GM12878 (cell line): ENCODE measurements at regions not wholly inside any gene's neighbourhood (a gene's known extent, or its start where the extent isn't known, plus 50 kb on each side); places are given as distances from the start of the nearest gene placed in this dataset.

ENCODE experiments used
- ATAC-seq: fragments of 200-7000 bp; cut with Tn5 transposase; 3 replicates; pipeline ENCODE4 v1.9.1; 2020; ENCODE audit warnings: mild to moderate bottlenecking, moderate library complexity
- BruUV-seq: library from RNA; stranded (reverse); fragments of 400-500 nt; replicated peaks from 2 replicates; lab custom pipeline; 2021; lab: Mats Ljungman, UMichigan
- CTCF ChIA-PET: fragments of 300-600 bp; sonication (Branson Sonifier 250); formaldehyde crosslinking; extraction: SDS; loops from one replicate; lab custom pipeline; 2021; ENCODE audit warnings: inconsistent platforms; lab: Yijun Ruan, JAX
- POLR2A ChIA-PET: fragments of 350-600 bp; formaldehyde crosslinking; extraction: SDS; loops from one replicate; lab custom pipeline; 2021; ENCODE audit warnings: inconsistent platforms; lab: Charles Lee
- RAD21 ChIA-PET: fragments of 300-600 bp; sonication (Branson Sonifier 250); formaldehyde crosslinking; loops from one replicate; lab custom pipeline; 2023; ENCODE audit warnings: antibody characterized with exemption; ENCODE audit not compliant: unreplicated experiment; lab: Charles Lee
- SMC1A ChIA-PET: fragments of 300-600 bp; sonication (Branson Sonifier 250); formaldehyde crosslinking; loops from one replicate; lab custom pipeline; 2023; ENCODE audit not compliant: unreplicated experiment, uncharacterized antibody; lab: Charles Lee
- DNase-seq: peaks from one replicate; pipeline ENCODE4 v3.0.0-alpha.2; 2011; ENCODE audit warnings: low read depth, low spot score
- FAIRE-seq: peaks from 3 replicates; lab custom pipeline; 2011; peaks lifted over from hg19 to GRCh38; lab: Jason Lieb, UNC
- H2AFZ ChIP-seq: 2 replicates; pipeline ENCODE4 v1.6.0; 2011; ENCODE audit warnings: low read depth, low read length, control low read depth; ENCODE audit not compliant: control insufficient read depth
- H3K27ac ChIP-seq: 2 replicates; pipeline ENCODE4 v1.5.1; 2011; ENCODE audit warnings: control low read depth; ENCODE audit not compliant: control insufficient read depth, insufficient read depth
- H3K27me3 ChIP-seq, 2 experiments: replicated peaks in 1 of 2; 2 replicates each; pipeline versions ENCODE4 v1.6.0 to v1.6.1; 2011; ENCODE audit warnings: low read length in 1 of 2; ENCODE audit not compliant: control insufficient read depth in 2 of 2, insufficient read depth in 2 of 2
- H3K36me3 ChIP-seq, 2 experiments: 2 replicates each; pipeline ENCODE4 v1.5.1; 2011; ENCODE audit warnings: low read length in 1 of 2; ENCODE audit not compliant: control insufficient read depth in 2 of 2, insufficient read depth in 2 of 2
- H3K4me1 ChIP-seq: 2 replicates; pipeline ENCODE4 v1.6.1; 2011; ENCODE audit warnings: mild to moderate bottlenecking, low read length, moderate library complexity, mixed read lengths; ENCODE audit not compliant: control insufficient read depth, insufficient read depth
- H3K4me2 ChIP-seq: 2 replicates; pipeline ENCODE4 v1.6.0; 2011; ENCODE audit warnings: control low read depth; ENCODE audit not compliant: control insufficient read depth, insufficient read depth
- H3K4me3 ChIP-seq: fragments of 200-600 bp; sonication (generic); 2 replicates; pipeline ENCODE4 v1.5.1; 2016
- H3K79me2 ChIP-seq: 2 replicates; pipeline ENCODE4 v1.6.0; 2011; ENCODE audit warnings: low read length; ENCODE audit not compliant: control insufficient read depth, insufficient read depth
- H3K9ac ChIP-seq: 2 replicates; pipeline ENCODE4 v1.8.0; 2011; ENCODE audit warnings: low read length, control low read depth, mixed read lengths; ENCODE audit not compliant: control insufficient read depth, insufficient read depth
- H3K9me3 ChIP-seq: replicated peaks from 3 replicates; pipeline ENCODE4 v1.5.1; 2011; ENCODE audit warnings: mild to moderate bottlenecking, low read length; ENCODE audit not compliant: control insufficient read depth, insufficient read depth
- H4K20me1 ChIP-seq: 2 replicates; pipeline ENCODE4 v1.6.0; 2011; ENCODE audit not compliant: control insufficient read depth, insufficient read depth
- BHLHE40 ChIP-seq, 2 experiments: fragments of 450-650 bp in 1 of 2; IDR thresholded peaks; 2 replicates each; pipeline ENCODE4 v1.6.1; 2011 to 2017; ENCODE audit warnings: low read depth in 2 of 2, borderline replicate concordance in 1 of 2, improper control_type of control experiment in 1 of 2, low read length in 1 of 2, mild to moderate bottlenecking in 1 of 2
- CBFB ChIP-seq: IDR thresholded peaks from 2 replicates; pipeline ENCODE4 v1.6.1; 2016; ENCODE audit warnings: antibody characterized with exemption, low read depth
- CHD1 ChIP-seq: IDR thresholded peaks from 2 replicates; pipeline ENCODE4 v1.6.1; 2012; ENCODE audit warnings: low read depth, low read length, improper control_type of control experiment
- E2F8 ChIP-seq: fragments of 450-650 bp; IDR thresholded peaks from 2 replicates; pipeline ENCODE4 v1.6.1; 2018; ENCODE audit warnings: mild to moderate bottlenecking, low read depth, moderate library complexity; ENCODE audit not compliant: partially characterized antibody
- GATAD2B ChIP-seq: fragments of 450-650 bp; conservative IDR thresholded peaks from 2 replicates; pipeline ENCODE4 v1.6.1; 2017; ENCODE audit warnings: low read depth, mild to moderate bottlenecking, moderate library complexity
- MAX ChIP-seq: IDR thresholded peaks from 2 replicates; pipeline ENCODE4 v1.6.1; 2012; ENCODE audit warnings: low read depth, low read length, improper control_type of control experiment
- MYB ChIP-seq: fragments of 150-350 bp; IDR thresholded peaks from 2 replicates; pipeline ENCODE4 v1.6.1; 2014; ENCODE audit warnings: mild to moderate bottlenecking, low read depth, low read length, borderline replicate concordance
- NFIC ChIP-seq: IDR thresholded peaks from 2 replicates; pipeline ENCODE4 v1.6.1; 2012; ENCODE audit warnings: low read depth, mild to moderate bottlenecking, inconsistent platforms, low read length, moderate library complexity
- PAX5 ChIP-seq: IDR thresholded peaks from 2 replicates; pipeline ENCODE4 v1.6.1; 2011; ENCODE audit warnings: low read depth, low read length, borderline replicate concordance
- POLR2AphosphoS2 ChIP-seq: IDR thresholded peaks from 2 replicates; pipeline ENCODE4 v1.6.1; 2011; ENCODE audit warnings: low read depth, mild to moderate bottlenecking, low read length, improper control_type of control experiment, moderate library complexity
- TARDBP ChIP-seq: IDR thresholded peaks from 2 replicates; pipeline ENCODE4 v1.6.1; 2016; ENCODE audit warnings: borderline replicate concordance
- TCF12 ChIP-seq: IDR thresholded peaks from 2 replicates; pipeline ENCODE4 v1.6.1; 2011; ENCODE audit warnings: low read depth, mild to moderate bottlenecking, low read length
- ZNF207 ChIP-seq: fragments of 450-650 bp; IDR thresholded peaks from 2 replicates; pipeline ENCODE4 v1.6.1; 2014; ENCODE audit warnings: antibody characterized with exemption, mild to moderate bottlenecking, borderline replicate concordance
- ZSCAN29 ChIP-seq: fragments of 450-650 bp; IDR thresholded peaks from 2 replicates; pipeline ENCODE4 v1.6.1; 2017; ENCODE audit warnings: mild to moderate bottlenecking, moderate library complexity
- WGBS: methylation state at CpG from one replicate; pipeline ENCODE4 v1.1.6; 2016; ENCODE audit warnings: low lambda C conversion rate; ENCODE audit not compliant: insufficient replicate concordance, insufficient coverage; ENCODE audit errors: missing lambda C conversion rate; 5-methylcytosine and 5-hydroxymethylcytosine counted together
- in situ Hi-C: fragments of 300-500 bp; cut with MboI; formaldehyde crosslinking; loops from 9 replicates; pipeline ENCODE4 v1.14.3; 2018; ENCODE audit warnings: mixed read lengths
- intact Hi-C: fragments of 100-400 bp; cut with micrococcal nuclease; formaldehyde crosslinking; loops from one replicate; pipeline ENCODE4 v1.14.2; 2022; ENCODE audit not compliant: unreplicated experiment
- TF ChIP-seq, protein P1 (sequence below): fragments of 450-650 bp; IDR thresholded peaks from 2 replicates; pipeline ENCODE4 v1.6.1; 2017; ENCODE audit warnings: borderline replicate concordance
- TF ChIP-seq, protein P2 (sequence below): IDR thresholded peaks from 2 replicates; pipeline ENCODE4 v1.6.1; 2011; ENCODE audit warnings: low read depth, low read length, improper control_type of control experiment, borderline replicate concordance

- TF ChIP-seq, protein P1, sequence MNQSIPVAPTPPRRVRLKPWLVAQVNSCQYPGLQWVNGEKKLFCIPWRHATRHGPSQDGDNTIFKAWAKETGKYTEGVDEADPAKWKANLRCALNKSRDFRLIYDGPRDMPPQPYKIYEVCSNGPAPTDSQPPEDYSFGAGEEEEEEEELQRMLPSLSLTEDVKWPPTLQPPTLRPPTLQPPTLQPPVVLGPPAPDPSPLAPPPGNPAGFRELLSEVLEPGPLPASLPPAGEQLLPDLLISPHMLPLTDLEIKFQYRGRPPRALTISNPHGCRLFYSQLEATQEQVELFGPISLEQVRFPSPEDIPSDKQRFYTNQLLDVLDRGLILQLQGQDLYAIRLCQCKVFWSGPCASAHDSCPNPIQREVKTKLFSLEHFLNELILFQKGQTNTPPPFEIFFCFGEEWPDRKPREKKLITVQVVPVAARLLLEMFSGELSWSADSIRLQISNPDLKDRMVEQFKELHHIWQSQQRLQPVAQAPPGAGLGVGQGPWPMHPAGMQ = no peak
- TF ChIP-seq TARDBP (no peak), CHD1 (no peak), POLR2AphosphoS2 (no peak), GATAD2B (no peak), NFIC (no peak)
These were observed 440.0 kb downstream of the ZNF516 start (continued) for GRCh38 chr18:76055025-76055424.

DNA sequence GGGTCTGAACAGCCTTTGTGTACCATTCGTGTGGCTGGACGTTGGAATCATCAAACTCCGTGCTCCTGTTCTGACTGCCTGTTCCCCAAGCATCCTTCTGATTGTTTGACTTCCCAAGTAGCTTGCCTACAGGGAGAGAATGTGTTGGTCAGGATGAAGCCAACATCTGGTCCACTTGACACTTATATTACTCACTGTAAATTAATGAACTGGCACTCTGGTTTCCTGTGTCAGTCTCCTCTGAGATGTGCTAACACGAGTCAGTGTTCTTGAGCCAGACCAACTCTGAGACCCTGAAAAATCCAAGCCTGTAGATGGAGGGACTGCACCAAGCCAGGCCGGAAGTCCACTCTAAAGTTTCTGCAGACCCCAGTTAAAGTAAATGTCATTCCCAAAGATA is 440.9 kb downstream of the ZNF516 start:
- DNase-seq = no peak
- in situ Hi-C loops (no loop called here), intact Hi-C loops (no loop called here)
- no peak overlapping the region for H3K27ac ChIP-seq
- ChIA-PET CTCF (no interaction called here), RAD21 (no interaction called here), SMC1A (no interaction called here), POLR2A (no interaction called here)
- no peaks in the 10 kb centered on the region for H3K9me3 ChIP-seq
- WGBS = 0% methylated on average over 5 of the region's 5 CpGs
- no peak for TF ChIP-seq E2F8
- TF ChIP-seq ZNF207 = no peak
- TF ChIP-seq CBFB = no peak
- TF ChIP-seq PAX5 = no peak
- TF ChIP-seq ZSCAN29 = no peak
- TF ChIP-seq, protein P2, sequence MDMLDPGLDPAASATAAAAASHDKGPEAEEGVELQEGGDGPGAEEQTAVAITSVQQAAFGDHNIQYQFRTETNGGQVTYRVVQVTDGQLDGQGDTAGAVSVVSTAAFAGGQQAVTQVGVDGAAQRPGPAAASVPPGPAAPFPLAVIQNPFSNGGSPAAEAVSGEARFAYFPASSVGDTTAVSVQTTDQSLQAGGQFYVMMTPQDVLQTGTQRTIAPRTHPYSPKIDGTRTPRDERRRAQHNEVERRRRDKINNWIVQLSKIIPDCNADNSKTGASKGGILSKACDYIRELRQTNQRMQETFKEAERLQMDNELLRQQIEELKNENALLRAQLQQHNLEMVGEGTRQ = no peak
- TF ChIP-seq MAX = no peak
- no peak for TF ChIP-seq BHLHE40 (IDR thresholded peaks at IDR 0.05; ENCODE audit: borderline replicate concordance in 1 of 2, low read depth in 2 of 2, low read length in 1 of 2)
- TF ChIP-seq TCF12 = no peak
- no peak for TF ChIP-seq MYB
- no peaks in the 10 kb centered on the region for H3K79me2 ChIP-seq
- no peaks in the 10 kb centered on the region for H3K27me3 ChIP-seq
- no peak overlapping the region for H2AFZ ChIP-seq
- no peaks in the 10 kb centered on the region for H3K36me3 ChIP-seq
- no peak overlapping the region for H3K4me3 ChIP-seq
- BruUV-seq = no TSS peak
- ATAC-seq = no peak
- no peak overlapping the region for H3K4me2 ChIP-seq
- no peaks in the 10 kb centered on the region for H4K20me1 ChIP-seq
- FAIRE-seq = no peak
- H3K9ac ChIP-seq = no peak overlapping the region
- no peaks in the 10 kb centered on the region for H3K4me1 ChIP-seq
